H1 (cell line): ENCODE measurements at regions not wholly inside any gene's neighbourhood (a gene's known extent, or its start where the extent isn't known, plus 50 kb on each side); places are given as distances from the start of the nearest gene placed in this dataset.

Source experiments
- CTCF ChIA-PET: fragments of 300-600 bp; sonication (Branson Sonifier 250); formaldehyde crosslinking; loops from one replicate; lab custom pipeline; 2021; ENCODE audit not compliant: partially characterized antibody; lab: Charles Lee
- POLR2A ChIA-PET: fragments of 300-600 bp; sonication (Branson Sonifier 250); formaldehyde crosslinking; loops from one replicate; lab custom pipeline; 2021; ENCODE audit warnings: inconsistent platforms; ENCODE audit not compliant: partially characterized antibody; lab: Charles Lee
- DNase-seq, 2 experiments: peaks; one replicate each; pipeline versions ENCODE4 v3.0.0 to v3.0.0-alpha.2; 2010 to 2022; ENCODE audit warnings: low spot score in 2 of 2, low read depth in 1 of 2, mixed read lengths in 1 of 2
- FAIRE-seq: peaks from 2 replicates; lab custom pipeline; 2011; peaks lifted over from hg19 to GRCh38; lab: Jason Lieb, UNC
- H2AFZ ChIP-seq: 2 replicates; pipeline ENCODE4 v1.8.1; 2012; ENCODE audit warnings: low read length, inconsistent platforms
- H2AK5ac ChIP-seq: 2 replicates; pipeline ENCODE4 v1.6.1; 2013; ENCODE audit warnings: low read depth, low read length
- H2BK120ac ChIP-seq: replicated peaks from 2 replicates; pipeline ENCODE3; 2013; ENCODE audit warnings: low read depth, low read length, inconsistent platforms
- H2BK12ac ChIP-seq: 2 replicates; pipeline ENCODE4 v1.6.1; 2013; ENCODE audit warnings: low read depth, low read length
- H2BK15ac ChIP-seq: 2 replicates; pipeline ENCODE4 v1.6.1; 2013; ENCODE audit warnings: low read length
- H2BK20ac ChIP-seq: 2 replicates; pipeline ENCODE4 v1.6.1; 2013; ENCODE audit warnings: low read length
- H2BK5ac ChIP-seq: 2 replicates; pipeline ENCODE4 v1.6.1; 2013; ENCODE audit warnings: low read depth, low read length
- H3K14ac ChIP-seq: 2 replicates; pipeline ENCODE4 v1.6.1; 2013; ENCODE audit warnings: inconsistent platforms; ENCODE audit not compliant: insufficient read length
- H3K18ac ChIP-seq: 2 replicates; pipeline ENCODE4 v1.6.1; 2013; ENCODE audit warnings: low read length; ENCODE audit errors: extremely low read depth
- H3K23ac ChIP-seq: 2 replicates; pipeline ENCODE4 v1.6.1; 2013; ENCODE audit warnings: inconsistent platforms; ENCODE audit not compliant: insufficient read length
- H3K23me2 ChIP-seq: 2 replicates; pipeline ENCODE4 v1.6.1; 2013; ENCODE audit warnings: low read depth, low read length
- H3K27ac ChIP-seq: 2 replicates; pipeline ENCODE4 v1.6.1; 2011; ENCODE audit warnings: low read depth, low read length, inconsistent platforms
- H3K27me3 ChIP-seq, 4 experiments: replicated peaks in 1 of 4; 1 replicate in 1 of 4; 2 replicates in 3 of 4; pipeline versions ENCODE4 v1.6.1 to v1.8.1; 2011 to 2013; ENCODE audit warnings: low read length in 3 of 4, mild to moderate bottlenecking in 3 of 4, inconsistent platforms in 2 of 4, mixed read lengths in 2 of 4, moderate library complexity in 1 of 4; ENCODE audit not compliant: control insufficient read depth in 3 of 4, insufficient read depth in 3 of 4; ENCODE audit errors: extremely low read depth in 1 of 4
- H3K36me3 ChIP-seq, 4 experiments: 2 replicates each; pipeline versions ENCODE4 v1.6.1 to v1.8.1; 2011 to 2013; ENCODE audit warnings: mild to moderate bottlenecking in 4 of 4, low read length in 3 of 4, moderate library complexity in 2 of 4, control low read depth in 1 of 4, inconsistent platforms in 1 of 4; ENCODE audit not compliant: insufficient read depth in 4 of 4, control insufficient read depth in 2 of 4
- H3K4ac ChIP-seq: replicated peaks from 2 replicates; pipeline ENCODE3; 2013; ENCODE audit warnings: low read length, low read depth, mixed read lengths, inconsistent platforms; ENCODE audit not compliant: insufficient read length
- H3K4me1 ChIP-seq, 4 experiments: replicated peaks in 1 of 4; 1 replicate in 1 of 4; 2 replicates in 3 of 4; pipeline versions ENCODE4 v1.6.1 to v1.8.1; 2011 to 2013; ENCODE audit warnings: low read length in 3 of 4, inconsistent platforms in 2 of 4, mixed read lengths in 1 of 4; ENCODE audit not compliant: insufficient read depth in 4 of 4, control insufficient read depth in 3 of 4
- H3K4me2 ChIP-seq, 2 experiments: 2 replicates each; pipeline versions ENCODE4 v1.6.1 to v1.8.1; 2011 to 2013; ENCODE audit warnings: low read depth in 2 of 2, low read length in 2 of 2, control low read depth in 1 of 2, inconsistent platforms in 1 of 2, mild to moderate bottlenecking in 1 of 2; ENCODE audit not compliant: insufficient read depth in 1 of 2
- H3K4me3 ChIP-seq, 4 experiments: fragments of 200-600, 300-600 bp in 1 of 4; sonication (generic), shearing (Covaris generic), sonication (Bioruptor Twin) in 1 of 4; 2 replicates each; pipeline versions ENCODE4 v1.5.1 to v1.8.1; 2011 to 2016; ENCODE audit warnings: low read length in 4 of 4, low read depth in 3 of 4, control low read depth in 2 of 4, inconsistent platforms in 2 of 4, mild to moderate bottlenecking in 2 of 4, mixed read lengths in 1 of 4, moderate library complexity in 1 of 4; ENCODE audit not compliant: insufficient read depth in 2 of 4; ENCODE audit errors: extremely low read depth in 1 of 4
- H3K56ac ChIP-seq: replicated peaks from 2 replicates; pipeline ENCODE3; 2013; ENCODE audit warnings: low read depth, mild to moderate bottlenecking, mixed read lengths, low read length, inconsistent platforms; ENCODE audit not compliant: insufficient read length
- H3K79me1 ChIP-seq: 2 replicates; pipeline ENCODE4 v1.6.1; 2013; ENCODE audit warnings: low read depth, low read length, control low read depth
- H3K79me2 ChIP-seq, 2 experiments: 2 replicates each; pipeline versions ENCODE4 v1.6.1 to v1.8.1; 2012 to 2013; ENCODE audit warnings: low read length in 2 of 2, mild to moderate bottlenecking in 2 of 2, inconsistent platforms in 1 of 2; ENCODE audit not compliant: insufficient read depth in 2 of 2, control insufficient read depth in 1 of 2
- H3K9ac ChIP-seq, 4 experiments: replicated peaks in 1 of 4; 1 replicate in 1 of 4; 2 replicates in 3 of 4; pipeline versions ENCODE4 v1.6.1 to v1.8.1; 2011 to 2013; ENCODE audit warnings: low read depth in 3 of 4, low read length in 3 of 4, control low read depth in 2 of 4, mild to moderate bottlenecking in 2 of 4, moderate library complexity in 2 of 4, inconsistent platforms in 1 of 4; ENCODE audit errors: extremely low read depth in 1 of 4
- H3K9me3 ChIP-seq, 2 experiments: 2 replicates each; pipeline versions ENCODE4 v1.6.1 to v1.8.1; 2012 to 2013; ENCODE audit warnings: mild to moderate bottlenecking in 2 of 2, moderate library complexity in 2 of 2, control low read depth in 1 of 2, inconsistent platforms in 1 of 2, low read depth in 1 of 2, low read length in 1 of 2, mixed read lengths in 1 of 2; ENCODE audit not compliant: insufficient read depth in 2 of 2
- H4K20me1 ChIP-seq, 2 experiments: replicated peaks in 1 of 2; 2 replicates each; pipeline versions ENCODE3 to v1.8.1; 2011 to 2013; ENCODE audit warnings: inconsistent platforms in 2 of 2, low read length in 2 of 2, mild to moderate bottlenecking in 1 of 2; ENCODE audit not compliant: insufficient read depth in 2 of 2, control insufficient read depth in 1 of 2
- H4K5ac ChIP-seq: 2 replicates; pipeline ENCODE4 v1.6.1; 2013; ENCODE audit warnings: low read length, low read depth, mixed read lengths, inconsistent platforms; ENCODE audit not compliant: insufficient read length
- H4K8ac ChIP-seq: 2 replicates; pipeline ENCODE4 v1.8.0; 2013; ENCODE audit warnings: mild to moderate bottlenecking, moderate library complexity, low read length, inconsistent platforms; ENCODE audit not compliant: insufficient read depth; ENCODE audit errors: extremely low read depth
- H4K91ac ChIP-seq: replicated peaks from 2 replicates; pipeline ENCODE3; 2013; ENCODE audit warnings: low read length, mixed read lengths, inconsistent platforms; ENCODE audit not compliant: insufficient read length
- CBX5 ChIP-seq: fragments of 300-800, 300-1000 bp; sonication (generic); IDR thresholded peaks from 2 replicates; pipeline ENCODE4 v1.7.1; 2016; ENCODE audit warnings: antibody characterized with exemption, low read length, low read depth
- CTCF ChIP-seq, 3 experiments: IDR thresholded peaks; 1 replicate in 2 of 3; 2 replicates in 1 of 3; pipeline versions ENCODE4 v1.5.1 to v1.6.1; 2011; ENCODE audit warnings: low read length in 3 of 3, mild to moderate bottlenecking in 3 of 3, inconsistent platforms in 2 of 3, low read depth in 1 of 3, moderate library complexity in 1 of 3; ENCODE audit not compliant: insufficient read depth in 1 of 3; ENCODE audit errors: control extremely low read depth in 1 of 3
- E2F6 ChIP-seq: IDR thresholded peaks from 2 replicates; pipeline ENCODE4 v1.6.1; 2012; ENCODE audit warnings: inconsistent platforms
- EZH2 ChIP-seq: fragments of 200-600 bp; sonication (generic); IDR thresholded peaks from 2 replicates; pipeline ENCODE4 v1.7.1; 2012; ENCODE audit warnings: low read depth, mild to moderate bottlenecking, moderate library complexity, low read length, inconsistent platforms; ENCODE audit not compliant: severe bottlenecking
- GTF2F1 ChIP-seq: IDR thresholded peaks from 2 replicates; pipeline ENCODE4 v1.6.1; 2012; ENCODE audit warnings: low read depth, low read length, improper control_type of control experiment, borderline replicate concordance
- JUN ChIP-seq: IDR thresholded peaks from 2 replicates; pipeline ENCODE4 v1.6.1; 2011; ENCODE audit warnings: low read depth, mild to moderate bottlenecking, improper control_type of control experiment, low read length
- PHF8 ChIP-seq: fragments of 200-600 bp; sonication (generic); conservative IDR thresholded peaks from 2 replicates; pipeline ENCODE4 v1.7.1; 2012; ENCODE audit warnings: low read depth, mild to moderate bottlenecking, inconsistent platforms, low read length, moderate library complexity
- RAD21 ChIP-seq, 2 experiments: IDR thresholded peaks in 1 of 2; conservative IDR thresholded peaks in 1 of 2; 2 replicates each; pipeline ENCODE4 v1.6.1; 2011; ENCODE audit warnings: low read depth in 2 of 2, low read length in 2 of 2, improper control_type of control experiment in 1 of 2, inconsistent platforms in 1 of 2, mild to moderate bottlenecking in 1 of 2, moderate library complexity in 1 of 2
- RFX5 ChIP-seq: IDR thresholded peaks from 2 replicates; pipeline ENCODE4 v1.6.1; 2011; ENCODE audit warnings: low read depth, low read length, improper control_type of control experiment, borderline replicate concordance
- SIX5 ChIP-seq: IDR thresholded peaks from 2 replicates; pipeline ENCODE4 v1.6.1; 2011; ENCODE audit warnings: mild to moderate bottlenecking, low read depth, low read length
- WGBS, 2 experiments: shearing (Covaris generic) in 1 of 2; methylation state at CpG; one replicate each; pipeline versions ENCODE4 v1.1.6 to v1.1.7; 2013 to 2015; ENCODE audit warnings: low lambda C conversion rate in 2 of 2, mixed read lengths in 2 of 2, inconsistent platforms in 1 of 2, low coverage in 1 of 2, missing lambda C conversion rate in 1 of 2; ENCODE audit not compliant: insufficient replicate concordance in 2 of 2, insufficient coverage in 1 of 2, insufficient read length in 1 of 2; ENCODE audit errors: extremely low coverage in 1 of 2, missing lambda C conversion rate in 1 of 2; 5-methylcytosine and 5-hydroxymethylcytosine counted together

DNA sequence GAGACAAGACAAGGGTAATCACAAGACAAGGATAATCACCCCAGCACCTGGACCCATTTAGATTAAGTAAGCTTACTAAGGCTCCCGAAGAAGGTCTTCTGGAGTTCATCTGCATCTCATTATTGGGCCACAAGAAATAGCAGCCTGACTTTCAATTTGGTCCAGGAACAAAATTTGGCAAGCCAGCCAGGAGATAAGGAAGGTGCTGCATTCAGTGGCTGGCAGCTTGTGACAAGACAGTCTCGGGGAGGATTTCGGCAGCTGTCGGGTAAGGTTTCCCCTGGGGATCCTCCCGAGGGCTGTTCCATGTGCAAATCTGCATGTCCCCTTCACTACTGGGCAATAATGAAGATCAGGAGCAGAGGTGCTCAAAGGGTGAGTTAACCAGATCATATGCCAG is 195.2 kb downstream of the FCRL5 start:
- Histone ChIP-seq H3K4me3 (no peak overlapping the region), H3K23me2 (no peaks in the 10 kb centered on the region), H4K91ac (no peak overlapping the region), H2BK5ac (no peak overlapping the region), H3K79me2 (no peaks in the 10 kb centered on the region), H3K27ac (no peak overlapping the region), H2BK120ac (no peak overlapping the region), H3K4ac (no peak overlapping the region), H3K9ac (no peak overlapping the region), H4K5ac (no peak overlapping the region), H2BK20ac (no peak overlapping the region), H3K23ac (no peak overlapping the region), H2AFZ (no peak overlapping the region), H2BK12ac (no peak overlapping the region), H2AK5ac (no peak overlapping the region), H3K4me2 (no peak overlapping the region), H2BK15ac (no peak overlapping the region), H3K27me3 (no peaks in the 10 kb centered on the region; a peak in 1 of 7 replicates), H3K79me1 (no peaks in the 10 kb centered on the region), H3K18ac (no peak overlapping the region), H3K9me3 (no peaks in the 10 kb centered on the region), H4K20me1 (no peaks in the 10 kb centered on the region), H3K36me3 (no peaks in the 10 kb centered on the region), H3K4me1 (0 out of 7 replicates have a peak, but pooled peaks cover 0 to 4% (median 0%) of the 10 kb centered on the region in 4 experiments), H3K14ac (no peak overlapping the region), H4K8ac (no peak overlapping the region), H3K56ac (no peak overlapping the region)
- DNase-seq (no peak), FAIRE-seq (no peak)
- POLR2A ChIA-PET: no interaction called here
- 93% methylated on average over 5 of the region's 5 CpGs; no CpG with 5 or more reads in 1 of the 2 experiments for WGBS, 2 experiments
- CTCF ChIA-PET: interaction anchor here (1.0 to 5.5 kb wide), 3 partner anchors 10 to 155 kb away, joined by 4 to 27 read pairs (median 5); no protein-coding TSS in a partner anchor
- no peak for TF ChIP-seq GTF2F1
- TF ChIP-seq RAD21 (IDR thresholded peaks at IDR 0.05 in 1 of 2, conservative IDR thresholded peaks at IDR 0.05 in 1 of 2; ENCODE audit: low read depth in 2 of 2, low read length in 2 of 2): no peak
- TF ChIP-seq E2F6: no peak
- TF ChIP-seq JUN: no peak
- no peak for TF ChIP-seq EZH2
- TF ChIP-seq SIX5: no peak
- TF ChIP-seq RFX5: no peak
- TF ChIP-seq CBX5: no peak
- TF ChIP-seq PHF8: no peak
- no peak for TF ChIP-seq CTCF (IDR thresholded peaks at IDR 0.05; ENCODE audit: control extremely low read depth in 1 of 3, insufficient read depth in 1 of 3, low read depth in 1 of 3, low read length in 3 of 3)
